K562 (cell line): ENCODE measurements at regions not wholly inside any gene's neighbourhood (a gene's known extent, or its start where the extent isn't known, plus 50 kb on each side); places are given as distances from the start of the nearest gene placed in this dataset.

Experiments
- ATAC-seq: fragments of 200-7000 bp; cut with Tn5 transposase; 3 replicates; pipeline ENCODE4 v1.9.1; 2020; ENCODE audit warnings: moderate library complexity
- BruUV-seq: library from RNA; stranded (reverse); fragments of 400-500 nt; replicated peaks from 2 replicates; lab custom pipeline; 2021; lab: Mats Ljungman, UMichigan
- CTCF ChIA-PET: fragments of 300-600 bp; formaldehyde crosslinking; extraction: SDS; loops from one replicate; lab custom pipeline; 2021; ENCODE audit warnings: low intra/inter-chr PET ratio; lab: Yijun Ruan, JAX
- POLR2A ChIA-PET: fragments of 300-600, 350-650 bp; sonication (Branson Sonifier 250); formaldehyde crosslinking; extraction: SDS; loops from one replicate; lab custom pipeline; 2021; ENCODE audit warnings: antibody characterized with exemption, inconsistent platforms; lab: Yijun Ruan, JAX
- DNase-seq, 4 experiments: peaks; one replicate each; pipeline versions ENCODE4 v3.0.0 to v3.0.0-alpha.2; 2011 to 2018; ENCODE audit warnings: low spot score in 3 of 4, mixed read lengths in 3 of 4; ENCODE audit errors: extremely low read depth in 1 of 4
- FAIRE-seq: peaks from 2 replicates; lab custom pipeline; 2011; peaks lifted over from hg19 to GRCh38; lab: Jason Lieb, UNC
- H2AFZ ChIP-seq: 2 replicates; pipeline ENCODE4 v1.6.0; 2011; ENCODE audit warnings: low read depth, low read length, control low read depth, inconsistent platforms
- H3K27ac ChIP-seq: fragments of 200-600 bp; 3 replicates; pipeline ENCODE4 v1.8.0; 2011; ENCODE audit warnings: low read depth, mild to moderate bottlenecking, control low read depth, inconsistent platforms, low read length, moderate library complexity, mixed read lengths; ENCODE audit errors: extremely low read depth
- H3K27me3 ChIP-seq, 2 experiments: fragments of 300-600 bp in 1 of 2; 2 replicates in 1 of 2; 3 replicates in 1 of 2; pipeline versions ENCODE4 v1.6.0 to v1.8.0; 2011; ENCODE audit warnings: inconsistent platforms in 2 of 2, low read length in 2 of 2, mild to moderate bottlenecking in 1 of 2, mixed read lengths in 1 of 2, moderate library complexity in 1 of 2; ENCODE audit not compliant: control insufficient read depth in 2 of 2, insufficient read depth in 2 of 2
- H3K36me3 ChIP-seq: fragments of 300-600 bp; 3 replicates; pipeline ENCODE4 v1.8.0; 2011; ENCODE audit warnings: mild to moderate bottlenecking, low read length, inconsistent platforms; ENCODE audit not compliant: control insufficient read depth, insufficient read depth
- H3K4me1 ChIP-seq, 2 experiments: fragments of 200-600 bp in 1 of 2; replicated peaks in 1 of 2; 2 replicates in 1 of 2; 3 replicates in 1 of 2; pipeline versions ENCODE4 v1.5.1 to v1.8.0; 2011; ENCODE audit warnings: inconsistent platforms in 2 of 2, low read length in 2 of 2, mild to moderate bottlenecking in 1 of 2, mixed read lengths in 1 of 2, moderate library complexity in 1 of 2; ENCODE audit not compliant: control insufficient read depth in 2 of 2, insufficient read depth in 2 of 2
- H3K4me2 ChIP-seq: 2 replicates; pipeline ENCODE4 v1.6.1; 2011; ENCODE audit warnings: low read length, control low read depth, inconsistent platforms, mixed read lengths; ENCODE audit not compliant: insufficient read depth
- H3K4me3 ChIP-seq: fragments of 200-600 bp; sonication (generic), shearing (Covaris generic); 2 replicates; pipeline ENCODE4 v1.5.1; 2016; ENCODE audit warnings: control low read depth, inconsistent platforms
- H3K79me2 ChIP-seq: fragments of 200-600 bp; 3 replicates; pipeline ENCODE4 v1.8.0; 2011; ENCODE audit warnings: low read length, inconsistent platforms; ENCODE audit not compliant: control insufficient read depth, insufficient read depth
- H3K9ac ChIP-seq, 2 experiments: 2 replicates each; pipeline versions ENCODE4 v1.6.0 to v1.6.1; 2011; ENCODE audit warnings: low read depth in 2 of 2, low read length in 2 of 2, control low read depth in 1 of 2, inconsistent platforms in 1 of 2, mild to moderate bottlenecking in 1 of 2, mixed read lengths in 1 of 2; ENCODE audit not compliant: insufficient read depth in 1 of 2
- H3K9me1 ChIP-seq: one replicate; pipeline ENCODE4 v1.6.0; 2011; ENCODE audit warnings: inconsistent platforms, mild to moderate bottlenecking, low read length, moderate library complexity; ENCODE audit not compliant: control insufficient read depth, insufficient read depth
- H3K9me3 ChIP-seq: replicated peaks from 2 replicates; pipeline ENCODE4 v1.5.1; 2011; ENCODE audit warnings: low read depth, low read length, inconsistent platforms; ENCODE audit not compliant: control insufficient read depth, insufficient read depth
- H4K20me1 ChIP-seq: replicated peaks from 2 replicates; pipeline ENCODE4 v1.6.1; 2011; ENCODE audit warnings: low read length, inconsistent platforms, mixed read lengths; ENCODE audit not compliant: control insufficient read depth, insufficient read depth
- ATF1 ChIP-seq, 2 experiments: fragments of 450-650 bp in 1 of 2; IDR thresholded peaks; 2 replicates each; pipeline ENCODE4 v1.6.1; 2016; ENCODE audit warnings: missing compliant biosample characterization in 1 of 2, missing genetic modification characterization in 1 of 2
- COPS2 ChIP-seq: fragments of 450-650 bp; conservative IDR thresholded peaks from 2 replicates; pipeline ENCODE4 v1.6.1; 2016; ENCODE audit warnings: mild to moderate bottlenecking, moderate library complexity
- DNMT1 ChIP-seq: fragments of 450-650 bp; IDR thresholded peaks from 2 replicates; pipeline ENCODE4 v1.6.1; 2016; ENCODE audit warnings: antibody characterized with exemption, mild to moderate bottlenecking
- HDAC3 ChIP-seq: fragments of 450-650 bp; IDR thresholded peaks from 2 replicates; pipeline ENCODE4 v1.6.1; 2018; ENCODE audit warnings: borderline replicate concordance, mild to moderate bottlenecking, moderate library complexity; ENCODE audit not compliant: partially characterized antibody
- IRF2 ChIP-seq: sonication (generic); formaldehyde crosslinking; IDR thresholded peaks from 2 replicates; pipeline ENCODE4 v1.8.1; 2022; ENCODE audit warnings: mild to moderate bottlenecking, missing genetic modification reagents
- KLF16 ChIP-seq: IDR thresholded peaks from 2 replicates; pipeline ENCODE4 v1.6.1; 2016; ENCODE audit warnings: antibody characterized with exemption
- KLF6 ChIP-seq: fragments of 250-450 bp; sonication (Bioruptor Pico); IDR thresholded peaks from 2 replicates; pipeline ENCODE4 v1.4.0; 2020; ENCODE audit warnings: mild to moderate bottlenecking, moderate library complexity, borderline replicate concordance
- LCOR ChIP-seq: sonication (generic); formaldehyde crosslinking; IDR thresholded peaks from 2 replicates; pipeline ENCODE4 v1.8.0; 2022; ENCODE audit warnings: mild to moderate bottlenecking, missing genetic modification reagents
- MYC ChIP-seq, 2 experiments: fragments of 250-450 bp in 1 of 2; sonication (Bioruptor Pico) in 1 of 2; IDR thresholded peaks; 2 replicates each; pipeline versions ENCODE4 v1.5.1 to v1.6.1; 2012 to 2021; ENCODE audit warnings: low read depth in 2 of 2, borderline replicate concordance in 1 of 2, improper control_type of control experiment in 1 of 2, low read length in 1 of 2, mild to moderate bottlenecking in 1 of 2, moderate library complexity in 1 of 2
- RBM39 ChIP-seq: fragments of 200-400 bp; formaldehyde crosslinking; optimal IDR thresholded peaks from 2 replicates; pipeline ENCODE3; 2018; ENCODE audit warnings: low read depth, low read length
- RHOXF2B ChIP-seq: fragments of 250-450 bp; sonication (Bioruptor Pico); conservative IDR thresholded peaks from 2 replicates; pipeline ENCODE4 v1.5.1; 2021
- SIN3A ChIP-seq, 2 experiments: fragments of 150-350 bp in 1 of 2; IDR thresholded peaks; 2 replicates each; pipeline ENCODE4 v1.6.1; 2011 to 2016; ENCODE audit warnings: borderline replicate concordance in 2 of 2, low read depth in 2 of 2, low read length in 2 of 2, mild to moderate bottlenecking in 2 of 2, moderate library complexity in 2 of 2; ENCODE audit not compliant: control insufficient read depth in 1 of 2
- ZFX ChIP-seq: sonication (generic); formaldehyde crosslinking; IDR thresholded peaks from 2 replicates; pipeline ENCODE4 v1.8.0; 2022; ENCODE audit warnings: mild to moderate bottlenecking, missing genetic modification reagents, moderate library complexity
- ZNF41 ChIP-seq: fragments of 250-450 bp; sonication (Bioruptor Pico); conservative IDR thresholded peaks from 2 replicates; pipeline ENCODE4 v1.4.0; 2020; ENCODE audit warnings: mild to moderate bottlenecking
- ZNF507 ChIP-seq: conservative IDR thresholded peaks from 2 replicates; pipeline ENCODE4 v1.6.1; 2017; ENCODE audit warnings: missing genetic modification characterization, missing compliant biosample characterization
- ZNF764 ChIP-seq: fragments of 250-450 bp; sonication (Bioruptor Pico); IDR thresholded peaks from 2 replicates; pipeline ENCODE4 v1.4.0; 2020; ENCODE audit warnings: low read depth, mild to moderate bottlenecking, moderate library complexity
- WGBS: fragments of 100-300 bp; shearing (Covaris generic); methylation state at CpG from one replicate; pipeline ENCODE4 v1.1.6; 2016; ENCODE audit warnings: low coverage, mixed read lengths; ENCODE audit not compliant: insufficient coverage; ENCODE audit errors: missing lambda C conversion rate; 5-methylcytosine and 5-hydroxymethylcytosine counted together
- in situ Hi-C: fragments of 300-500 bp; cut with MboI; formaldehyde crosslinking; loops from 4 replicates; pipeline ENCODE4 v1.15.0; 2018; ENCODE audit warnings: inconsistent platforms, mixed read lengths
- intact Hi-C: fragments of 100-400 bp; cut with micrococcal nuclease; formaldehyde crosslinking; loops from 2 replicates; pipeline ENCODE4 v1.14.2; 2022
- TF ChIP-seq, protein P1 (sequence below): fragments of 450-650 bp; formaldehyde crosslinking; IDR thresholded peaks from 2 replicates; pipeline ENCODE4 v1.4.0; 2020; ENCODE audit warnings: mild to moderate bottlenecking, moderate library complexity
- TF ChIP-seq, protein P2 (sequence below): sonication (generic); formaldehyde crosslinking; IDR thresholded peaks from 2 replicates; pipeline ENCODE4 v1.8.0; 2022; ENCODE audit warnings: mild to moderate bottlenecking, missing genetic modification reagents
- TF ChIP-seq, protein P3 (sequence below): fragments of 250-450 bp; sonication (Bioruptor Pico); IDR thresholded peaks from 2 replicates; pipeline ENCODE4 v1.9.0; 2021; ENCODE audit warnings: mild to moderate bottlenecking, inconsistent platforms

DNA sequence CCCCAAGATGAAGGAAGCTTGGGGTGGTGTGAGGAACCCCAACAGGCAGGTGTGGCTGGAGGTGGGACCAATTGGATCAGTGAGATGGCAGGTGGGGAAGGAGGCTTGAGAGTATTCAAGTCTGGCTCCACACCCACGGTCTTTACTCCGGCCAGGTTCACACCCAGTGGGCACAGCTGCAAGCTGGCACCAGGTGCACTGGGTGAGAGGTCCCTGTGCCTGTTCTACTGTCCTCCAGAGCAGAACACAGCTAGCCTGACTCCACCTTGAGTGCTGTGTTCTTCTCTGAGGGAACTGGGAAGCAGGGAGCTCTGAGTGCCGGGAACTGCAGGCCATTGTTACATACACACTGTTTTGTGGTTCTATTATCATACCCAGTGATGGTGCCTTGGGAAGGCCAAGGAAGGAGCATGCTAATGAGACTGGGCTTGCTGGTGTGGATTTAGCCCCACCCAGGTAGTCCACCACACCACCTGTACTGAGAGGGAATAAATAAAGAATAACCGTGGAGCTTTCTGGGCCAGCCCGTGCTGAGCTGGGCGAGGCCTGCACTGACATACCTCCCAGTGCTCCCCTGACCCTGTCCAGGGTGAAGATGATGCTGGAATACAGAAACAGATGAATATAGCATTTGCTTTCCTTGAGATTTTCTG is 93.4 kb downstream of the ABHD5 start:
- H3K9ac ChIP-seq, result no peak overlapping the region
- no peak overlapping the region for H2AFZ ChIP-seq
- H3K9me1 ChIP-seq, result no peaks in the 10 kb centered on the region
- no peaks in the 10 kb centered on the region for H3K79me2 ChIP-seq
- CTCF ChIA-PET, result no interaction called here
- H3K27ac ChIP-seq, result no peak overlapping the region
- H3K4me1 ChIP-seq, result no peaks in the 10 kb centered on the region
- intact Hi-C loops, result no loop called here
- H3K4me2 ChIP-seq, result no peak overlapping the region
- H4K20me1 ChIP-seq, result 0 out of 2 replicates have a peak, but pooled peaks cover 4% of the 10 kb centered on the region
- H3K27me3 ChIP-seq, result peaks cover 26 to 56% of the 10 kb centered on the region in 2 experiments
- no peak overlapping the region for H3K4me3 ChIP-seq
- H3K9me3 ChIP-seq, result no peaks in the 10 kb centered on the region
- no peaks in the 10 kb centered on the region for H3K36me3 ChIP-seq
- BruUV-seq, result no TSS peak
- in situ Hi-C loops, result no loop called here
- POLR2A ChIA-PET, result interaction anchor here (0.9 to 2.2 kb wide), 3 partner anchors 9 to 13 kb away, joined by 3 to 6 read pairs (median 6); no protein-coding TSS in a partner anchor
- ATAC-seq (no peak), FAIRE-seq (no peak), DNase-seq (no peak)
- TF ChIP-seq COPS2 (no peak), ZFX (CRISPR knock-in tag) (no peak), KLF6 (CRISPR knock-in tag) (no peak), MYC (IDR thresholded peaks at IDR 0.05; ENCODE audit: low read depth, low read length) (no peak), MYC (CRISPR knock-in tag; IDR thresholded peaks at IDR 0.05; ENCODE audit: borderline replicate concordance, low read depth) (no peak), LCOR (CRISPR knock-in tag) (no peak), RHOXF2B (CRISPR knock-in tag) (no peak), ATF1 (CRISPR knock-in tag; IDR thresholded peaks at IDR 0.05) (no peak), ATF1 (tag; IDR thresholded peaks at IDR 0.05) (no peak), IRF2 (CRISPR knock-in tag) (no peak), RBM39 (no peak), KLF16 (no peak), DNMT1 (no peak), SIN3A (IDR thresholded peaks at IDR 0.05; ENCODE audit: borderline replicate concordance in 2 of 2, control insufficient read depth in 1 of 2, low read depth in 2 of 2, low read length in 2 of 2) (no peak), ZNF41 (no peak), ZNF764 (CRISPR knock-in tag) (no peak), ZNF507 (no peak), HDAC3 (no peak)
- TF ChIP-seq, protein P1, sequence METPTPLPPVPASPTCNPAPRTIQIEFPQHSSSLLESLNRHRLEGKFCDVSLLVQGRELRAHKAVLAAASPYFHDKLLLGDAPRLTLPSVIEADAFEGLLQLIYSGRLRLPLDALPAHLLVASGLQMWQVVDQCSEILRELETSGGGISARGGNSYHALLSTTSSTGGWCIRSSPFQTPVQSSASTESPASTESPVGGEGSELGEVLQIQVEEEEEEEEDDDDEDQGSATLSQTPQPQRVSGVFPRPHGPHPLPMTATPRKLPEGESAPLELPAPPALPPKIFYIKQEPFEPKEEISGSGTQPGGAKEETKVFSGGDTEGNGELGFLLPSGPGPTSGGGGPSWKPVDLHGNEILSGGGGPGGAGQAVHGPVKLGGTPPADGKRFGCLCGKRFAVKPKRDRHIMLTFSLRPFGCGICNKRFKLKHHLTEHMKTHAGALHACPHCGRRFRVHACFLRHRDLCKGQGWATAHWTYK, result no peak
- TF ChIP-seq, protein P2, sequence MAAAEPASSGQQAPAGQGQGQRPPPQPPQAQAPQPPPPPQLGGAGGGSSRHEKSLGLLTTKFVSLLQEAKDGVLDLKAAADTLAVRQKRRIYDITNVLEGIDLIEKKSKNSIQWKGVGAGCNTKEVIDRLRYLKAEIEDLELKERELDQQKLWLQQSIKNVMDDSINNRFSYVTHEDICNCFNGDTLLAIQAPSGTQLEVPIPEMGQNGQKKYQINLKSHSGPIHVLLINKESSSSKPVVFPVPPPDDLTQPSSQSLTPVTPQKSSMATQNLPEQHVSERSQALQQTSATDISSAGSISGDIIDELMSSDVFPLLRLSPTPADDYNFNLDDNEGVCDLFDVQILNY, result no peak
- TF ChIP-seq, protein P3, sequence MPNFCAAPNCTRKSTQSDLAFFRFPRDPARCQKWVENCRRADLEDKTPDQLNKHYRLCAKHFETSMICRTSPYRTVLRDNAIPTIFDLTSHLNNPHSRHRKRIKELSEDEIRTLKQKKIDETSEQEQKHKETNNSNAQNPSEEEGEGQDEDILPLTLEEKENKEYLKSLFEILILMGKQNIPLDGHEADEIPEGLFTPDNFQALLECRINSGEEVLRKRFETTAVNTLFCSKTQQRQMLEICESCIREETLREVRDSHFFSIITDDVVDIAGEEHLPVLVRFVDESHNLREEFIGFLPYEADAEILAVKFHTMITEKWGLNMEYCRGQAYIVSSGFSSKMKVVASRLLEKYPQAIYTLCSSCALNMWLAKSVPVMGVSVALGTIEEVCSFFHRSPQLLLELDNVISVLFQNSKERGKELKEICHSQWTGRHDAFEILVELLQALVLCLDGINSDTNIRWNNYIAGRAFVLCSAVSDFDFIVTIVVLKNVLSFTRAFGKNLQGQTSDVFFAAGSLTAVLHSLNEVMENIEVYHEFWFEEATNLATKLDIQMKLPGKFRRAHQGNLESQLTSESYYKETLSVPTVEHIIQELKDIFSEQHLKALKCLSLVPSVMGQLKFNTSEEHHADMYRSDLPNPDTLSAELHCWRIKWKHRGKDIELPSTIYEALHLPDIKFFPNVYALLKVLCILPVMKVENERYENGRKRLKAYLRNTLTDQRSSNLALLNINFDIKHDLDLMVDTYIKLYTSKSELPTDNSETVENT (CRISPR knock-in tag), result no peak
- WGBS, result 1% methylated on average over 6 of the region's 6 CpGs
